ENCODE measurements at regions not wholly inside any gene's neighbourhood (a gene's known extent, or its start where the extent isn't known, plus 50 kb on each side); places are given as distances from the start of the nearest gene placed in this dataset.
"Not testable (repeated sequence)": the region's sequence is repeated elsewhere in the genome, so short reads cannot be mapped to it uniquely, and the experiment has no call there.

DNA sequence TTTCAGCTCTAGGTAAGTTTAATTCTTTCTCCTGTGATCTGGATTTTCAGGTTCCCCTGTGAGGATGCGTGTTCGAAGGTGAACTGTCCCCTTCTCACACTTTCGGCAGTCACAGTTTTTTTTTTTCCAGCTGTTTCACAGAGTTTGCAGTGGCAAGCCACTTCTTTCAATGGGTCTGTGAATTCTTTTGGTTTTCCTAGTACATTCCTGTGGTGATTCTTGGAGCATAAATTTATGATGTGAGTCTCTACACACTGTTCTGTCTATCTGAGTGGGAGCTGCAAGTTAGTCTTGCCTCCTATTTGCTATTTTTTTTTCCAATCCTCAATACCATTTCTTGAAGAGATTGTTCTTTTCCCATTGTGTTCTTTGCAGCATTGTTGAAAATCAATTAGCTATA lies 595.5 kb downstream of the RAPGEF2 start:
- Histone ChIP-seq H3K36me3 (no peaks in the 10 kb centered on the region), H3K4me3 (no peak overlapping the region), H3K27ac (no peak overlapping the region), H3K27me3 (replicated peaks; ENCODE audit: insufficient read depth) (no peaks in the 10 kb centered on the region), H3K9me3 (no peaks in the 10 kb centered on the region), H3K4me1 (ENCODE audit: control insufficient read depth in 1 of 2, low read depth in 2 of 2) (no peaks in the 10 kb centered on the region)
- DNase-seq (ENCODE audit: low spot score), result no peak
- TF ChIP-seq, protein P1, sequence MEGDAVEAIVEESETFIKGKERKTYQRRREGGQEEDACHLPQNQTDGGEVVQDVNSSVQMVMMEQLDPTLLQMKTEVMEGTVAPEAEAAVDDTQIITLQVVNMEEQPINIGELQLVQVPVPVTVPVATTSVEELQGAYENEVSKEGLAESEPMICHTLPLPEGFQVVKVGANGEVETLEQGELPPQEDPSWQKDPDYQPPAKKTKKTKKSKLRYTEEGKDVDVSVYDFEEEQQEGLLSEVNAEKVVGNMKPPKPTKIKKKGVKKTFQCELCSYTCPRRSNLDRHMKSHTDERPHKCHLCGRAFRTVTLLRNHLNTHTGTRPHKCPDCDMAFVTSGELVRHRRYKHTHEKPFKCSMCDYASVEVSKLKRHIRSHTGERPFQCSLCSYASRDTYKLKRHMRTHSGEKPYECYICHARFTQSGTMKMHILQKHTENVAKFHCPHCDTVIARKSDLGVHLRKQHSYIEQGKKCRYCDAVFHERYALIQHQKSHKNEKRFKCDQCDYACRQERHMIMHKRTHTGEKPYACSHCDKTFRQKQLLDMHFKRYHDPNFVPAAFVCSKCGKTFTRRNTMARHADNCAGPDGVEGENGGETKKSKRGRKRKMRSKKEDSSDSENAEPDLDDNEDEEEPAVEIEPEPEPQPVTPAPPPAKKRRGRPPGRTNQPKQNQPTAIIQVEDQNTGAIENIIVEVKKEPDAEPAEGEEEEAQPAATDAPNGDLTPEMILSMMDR (IDR thresholded peaks at IDR 0.05), result no peak
- ATAC-seq (ENCODE audit: insufficient number of reproducible peaks, low FRiP score, low read depth), result no peak

DNA sequence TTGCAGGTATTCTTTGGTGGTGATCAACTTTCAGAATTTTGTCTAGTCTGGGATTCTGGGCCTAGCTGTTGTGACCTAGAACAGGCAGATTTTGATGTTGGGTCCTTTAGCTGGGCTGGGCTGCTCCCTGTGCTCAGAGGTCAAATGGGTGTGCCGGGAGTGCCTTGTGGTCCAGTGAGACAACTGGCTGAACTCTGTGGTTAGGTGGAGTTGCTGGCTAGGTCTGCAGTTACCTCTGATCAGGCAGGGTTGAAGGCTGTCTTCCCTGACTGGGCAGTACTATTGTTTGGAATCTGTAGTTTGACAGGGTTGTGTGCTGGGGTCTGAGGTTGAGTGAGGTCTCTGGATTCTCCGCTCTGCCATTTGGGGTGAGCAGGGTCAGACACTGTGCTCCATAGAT lies 599.3 kb downstream of the RAPGEF2 start:
- ATAC-seq (ENCODE audit: insufficient number of reproducible peaks, low FRiP score, low read depth) (no peak), DNase-seq (ENCODE audit: low spot score) (no peak)
- no peaks in the 10 kb centered on the region for H3K4me1 ChIP-seq (ENCODE audit: control insufficient read depth in 1 of 2, low read depth in 2 of 2)
- no peaks in the 10 kb centered on the region for H3K27me3 ChIP-seq (replicated peaks; ENCODE audit: insufficient read depth)
- H3K4me3 ChIP-seq, result no peak overlapping the region
- H3K36me3 ChIP-seq, result no peaks in the 10 kb centered on the region
- H3K27ac ChIP-seq, result no peak overlapping the region
- TF ChIP-seq, protein P1 (IDR thresholded peaks at IDR 0.05), result no peak
- H3K9me3 ChIP-seq, result no peaks in the 10 kb centered on the region

DNA sequence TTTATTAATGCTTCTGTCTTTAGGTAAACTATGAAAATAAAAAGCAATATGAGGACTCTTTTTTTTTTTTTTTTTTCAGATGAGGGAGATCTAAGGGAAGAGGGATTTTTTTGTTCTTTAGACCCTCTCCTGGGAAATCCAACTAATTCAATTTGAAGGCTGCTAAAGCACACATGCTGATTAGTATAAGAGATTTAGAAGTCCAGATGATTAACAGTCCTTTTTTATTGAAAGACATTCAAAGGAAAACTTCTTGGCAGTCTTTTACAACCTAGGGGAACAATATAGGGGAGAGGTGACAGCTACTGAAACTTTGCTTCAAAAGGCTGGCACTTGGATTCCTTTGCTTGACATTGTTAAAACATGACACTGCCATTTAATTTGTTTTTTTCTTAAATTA lies 602.5 kb downstream of the RAPGEF2 start:
- ATAC-seq (ENCODE audit: insufficient number of reproducible peaks, low FRiP score, low read depth) (no peak), DNase-seq (ENCODE audit: low spot score) (no peak)
- Histone ChIP-seq H3K9me3 (no peaks in the 10 kb centered on the region), H3K4me3 (no peak overlapping the region), H3K27me3 (replicated peaks; ENCODE audit: insufficient read depth) (no peaks in the 10 kb centered on the region), H3K4me1 (ENCODE audit: control insufficient read depth in 1 of 2, low read depth in 2 of 2) (no peaks in the 10 kb centered on the region), H3K27ac (no peak overlapping the region), H3K36me3 (no peaks in the 10 kb centered on the region)
- TF ChIP-seq, protein P1 (IDR thresholded peaks at IDR 0.05), result no peak

DNA sequence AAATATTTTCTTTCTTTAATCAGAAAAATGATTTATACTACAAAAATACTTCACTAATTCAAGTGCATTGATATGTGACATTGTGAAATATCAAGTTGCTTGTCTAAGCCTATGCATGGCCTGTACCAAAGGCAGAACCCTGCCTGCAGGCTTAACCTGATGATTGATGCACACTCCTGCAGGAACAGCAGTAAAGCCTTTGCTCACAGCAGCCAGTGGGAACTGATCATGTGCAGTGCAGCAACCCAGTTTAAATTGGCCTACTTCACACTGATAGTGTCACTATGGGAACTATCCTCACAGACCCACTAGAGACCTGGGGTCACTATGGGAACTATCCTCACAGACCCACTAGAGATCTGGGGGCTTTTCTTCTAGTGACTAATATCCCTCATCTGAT lies 603.8 kb downstream of the RAPGEF2 start:
- no peak for ATAC-seq (ENCODE audit: insufficient number of reproducible peaks, low FRiP score, low read depth)
- no peak for DNase-seq (ENCODE audit: low spot score)
- Histone ChIP-seq H3K9me3 (no peaks in the 10 kb centered on the region), H3K36me3 (no peaks in the 10 kb centered on the region), H3K27me3 (replicated peaks; ENCODE audit: insufficient read depth) (no peaks in the 10 kb centered on the region), H3K4me3 (no peak overlapping the region), H3K4me1 (ENCODE audit: control insufficient read depth in 1 of 2, low read depth in 2 of 2) (no peaks in the 10 kb centered on the region), H3K27ac (no peak overlapping the region)
- TF ChIP-seq, protein P1 (IDR thresholded peaks at IDR 0.05), result no peak

DNA sequence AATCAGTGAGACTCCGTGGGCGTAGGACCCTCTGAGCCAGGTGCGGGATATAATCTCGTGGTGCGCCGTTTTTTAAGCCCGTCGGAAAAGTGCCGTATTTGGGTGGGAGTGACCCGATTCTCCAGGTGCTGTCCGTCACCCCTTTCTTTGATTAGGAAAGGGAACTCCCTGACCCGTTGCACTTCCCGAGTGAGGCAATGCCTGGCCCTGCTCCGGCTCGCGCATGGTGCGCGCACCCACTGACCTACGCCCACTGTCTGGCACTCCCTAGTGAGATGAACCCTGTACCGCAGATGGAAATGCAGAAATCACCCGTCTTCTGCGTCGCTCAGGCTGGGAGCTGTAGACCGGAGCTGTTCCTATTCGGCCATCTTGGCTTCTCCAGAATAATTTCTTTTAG lies 612.3 kb downstream of the RAPGEF2 start:
- H3K4me3 ChIP-seq; H3K36me3 ChIP-seq; H3K9me3 ChIP-seq; H3K4me1 ChIP-seq (ENCODE audit: control insufficient read depth in 1 of 2, low read depth in 2 of 2); H3K27me3 ChIP-seq (replicated peaks; ENCODE audit: insufficient read depth); ATAC-seq (ENCODE audit: insufficient number of reproducible peaks, low FRiP score, low read depth); H3K27ac ChIP-seq; DNase-seq (ENCODE audit: low spot score): not testable (repeated sequence)

DNA sequence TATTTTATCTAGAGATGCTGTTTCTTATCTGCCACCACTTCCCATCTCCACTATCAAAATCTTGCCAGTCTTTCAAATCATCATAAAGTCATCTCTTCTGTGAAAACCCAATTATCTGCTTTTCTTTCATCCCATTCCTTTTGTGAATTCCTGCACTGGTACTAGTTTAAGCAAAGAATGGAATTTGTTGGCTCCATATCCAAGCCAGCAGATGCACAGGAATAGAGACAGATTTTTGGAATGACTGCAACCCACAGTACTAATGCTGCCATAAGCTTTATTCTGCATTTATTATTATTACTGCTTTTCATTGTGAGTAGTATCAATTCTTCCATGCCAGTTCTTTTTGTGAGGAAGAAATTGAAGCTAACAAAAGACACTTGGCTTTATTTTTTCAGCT lies 616.7 kb downstream of the RAPGEF2 start:
- TF ChIP-seq, protein P1 (IDR thresholded peaks at IDR 0.05), result no peak
- H3K27ac ChIP-seq, result no peak overlapping the region
- ATAC-seq (ENCODE audit: insufficient number of reproducible peaks, low FRiP score, low read depth), result no peak

More for the DNA sequence above, 616.7 kb downstream of the RAPGEF2 start:
- Histone ChIP-seq H3K36me3 (no peaks in the 10 kb centered on the region), H3K9me3 (no peaks in the 10 kb centered on the region), H3K27me3 (replicated peaks; ENCODE audit: insufficient read depth) (no peaks in the 10 kb centered on the region), H3K4me3 (no peak overlapping the region), H3K4me1 (ENCODE audit: control insufficient read depth in 1 of 2, low read depth in 2 of 2) (no peaks in the 10 kb centered on the region)
- DNase-seq (ENCODE audit: low spot score), result no peak

All from thoracic aorta (tissue), 2 donors.